ENCODE measurements at regions not wholly inside any gene's neighbourhood (a gene's known extent, or its start where the extent isn't known, plus 50 kb on each side); places are given as distances from the start of the nearest gene placed in this dataset.
"Not testable (repeated sequence)": the region's sequence is repeated elsewhere in the genome, so short reads cannot be mapped to it uniquely, and the experiment has no call there.

- CTCF ChIA-PET = no interaction called here
- POLR2A ChIA-PET = no interaction called here
Measured at GRCh38 chr4:156128616-156129015, 174.9 kb upstream of the CTSO start.

- ChIA-PET POLR2A (no interaction called here), CTCF (no interaction called here)
Measured at GRCh38 chr4:156118507-156119220, 165.0 kb upstream of the CTSO start.

- CTCF ChIA-PET = no interaction called here
- POLR2A ChIA-PET = no interaction called here
Measured at GRCh38 chr4:156117743-156118142, 164.1 kb upstream of the CTSO start.

- ChIA-PET POLR2A (no interaction called here), CTCF (no interaction called here)
Measured at GRCh38 chr4:156116991-156117390, 163.3 kb upstream of the CTSO start.

DNA sequence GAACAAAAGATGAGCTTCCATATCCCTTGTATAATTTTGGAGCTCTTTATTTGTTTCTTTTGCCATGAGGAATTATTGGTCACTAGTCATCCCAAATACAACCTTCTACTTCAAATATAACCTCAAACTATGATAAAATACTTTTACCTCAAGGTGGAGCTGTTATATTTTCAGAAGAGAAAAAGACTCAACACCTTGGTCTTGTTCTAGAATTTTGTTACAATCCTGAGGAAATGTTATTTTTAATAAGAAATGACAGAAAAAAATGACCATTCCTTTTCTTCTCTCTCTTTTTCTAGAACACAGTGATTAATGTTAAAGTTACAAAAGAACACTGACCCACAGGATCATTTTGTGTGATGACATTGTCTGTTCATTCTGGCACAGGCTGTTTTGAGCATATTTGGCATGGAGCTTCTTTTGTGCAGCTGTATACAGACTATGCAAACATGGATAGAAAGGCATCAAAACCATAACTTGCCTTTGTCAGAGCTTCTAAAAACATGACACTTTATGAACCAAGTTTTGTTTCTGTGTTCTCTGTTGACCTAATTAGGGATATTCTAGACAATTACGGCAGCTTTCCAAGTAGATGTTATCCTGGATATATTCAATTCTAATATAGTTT is 159.6 kb upstream of the CTSO start:
- ChIA-PET CTCF (no interaction called here), POLR2A (no interaction called here)

- CTCF ChIA-PET = no interaction called here
Measured at GRCh38 chr4:156111686-156112085, 158.0 kb upstream of the CTSO start.

DNA sequence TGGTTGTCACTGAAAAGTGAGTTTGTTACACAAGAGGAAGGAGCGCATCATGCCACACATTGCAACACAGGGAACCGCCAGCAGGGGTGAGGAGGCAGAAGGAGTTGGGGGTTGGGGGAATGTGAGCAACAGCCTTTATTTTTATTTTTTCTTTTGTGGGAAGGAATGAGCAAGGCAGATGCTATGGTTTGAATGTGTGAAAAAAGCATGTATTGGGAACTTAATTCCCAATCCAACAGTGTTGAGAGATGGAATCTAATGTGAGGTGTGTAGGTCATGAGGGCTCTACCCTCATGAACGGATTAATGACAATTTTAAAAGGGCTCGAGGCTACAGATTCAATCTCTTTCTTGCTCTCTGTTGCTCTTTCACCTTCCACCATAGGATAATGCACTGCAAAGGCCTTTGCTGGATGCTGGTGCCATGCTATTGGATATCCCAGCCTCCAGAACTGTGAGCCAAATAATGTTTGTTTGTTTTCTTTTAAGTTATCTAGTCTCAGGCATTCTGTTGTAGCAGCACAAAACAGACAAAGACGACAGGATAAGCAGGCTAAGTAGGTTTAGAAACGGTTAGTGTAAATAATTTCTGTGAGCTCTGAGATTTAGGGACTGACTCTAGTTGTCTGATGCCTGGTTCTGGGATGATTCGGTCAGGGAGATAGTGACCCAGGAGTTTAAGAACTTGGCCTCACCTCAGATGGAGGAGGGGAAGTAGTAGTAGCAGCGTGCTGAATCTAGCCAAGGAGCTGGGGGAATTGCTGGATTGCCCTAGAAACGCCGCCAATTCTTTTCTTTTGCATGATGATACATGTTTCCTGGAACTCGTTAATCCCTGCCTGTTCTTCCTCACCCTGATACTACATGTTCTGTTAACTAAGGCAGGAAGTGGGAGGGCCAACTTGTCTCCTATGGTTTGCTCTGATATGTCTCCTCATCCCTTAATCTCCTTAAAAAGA is 156.6 kb upstream of the CTSO start:
- POLR2A ChIA-PET = no interaction called here
- CTCF ChIA-PET = no interaction called here

More at GRCh38 chr4:156111686-156112085, 158.0 kb upstream of the CTSO start:
- POLR2A ChIA-PET = no interaction called here

DNA sequence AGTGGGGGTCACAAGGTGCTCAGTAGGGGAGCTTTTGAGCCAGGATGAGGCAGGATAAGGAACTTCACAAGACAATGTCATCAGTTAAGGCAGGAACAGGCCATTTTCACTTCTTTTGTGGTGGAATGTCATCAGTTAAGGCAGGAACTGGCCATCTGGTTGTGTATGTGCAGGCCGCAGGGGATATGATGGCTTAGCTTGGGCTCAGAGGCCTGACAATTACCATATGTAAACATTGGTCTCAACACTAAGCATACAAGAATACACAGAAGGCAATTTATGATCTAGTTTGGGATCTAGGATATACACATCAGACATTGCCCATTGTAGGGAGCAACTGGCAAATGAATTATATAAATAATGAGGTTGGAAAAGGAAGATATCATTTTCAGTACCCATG is 155.4 kb upstream of the CTSO start:
- CTCF ChIA-PET, POLR2A ChIA-PET: not testable (repeated sequence)

DNA sequence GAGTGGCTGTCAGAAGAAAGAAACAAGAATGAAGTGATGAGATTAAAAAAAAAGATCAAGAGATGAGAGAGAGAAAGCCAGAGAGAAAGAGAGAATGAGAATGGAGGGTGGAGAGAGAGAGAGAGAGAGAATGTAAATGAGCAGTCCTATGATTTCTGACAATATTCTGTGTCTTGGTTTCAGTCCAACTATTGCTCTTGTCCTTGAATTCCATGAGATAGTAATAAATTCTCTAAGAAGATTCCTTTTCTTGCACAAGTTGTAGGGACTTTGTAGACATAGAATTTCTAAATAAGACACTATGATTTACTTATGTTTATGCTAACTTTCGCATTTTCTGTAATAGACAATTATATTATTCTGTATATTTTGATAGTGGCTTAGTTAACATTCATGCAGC is 149.6 kb upstream of the CTSO start:
- POLR2A ChIA-PET = no interaction called here
- CTCF ChIA-PET = no interaction called here

- POLR2A ChIA-PET = no interaction called here
- CTCF ChIA-PET = no interaction called here
Measured at GRCh38 chr4:156102411-156102810, 148.7 kb upstream of the CTSO start.

GRCh38 chr4:156101571-156101970 is 147.9 kb upstream of the CTSO start:
- ChIA-PET CTCF (no interaction called here), POLR2A (no interaction called here)

DNA sequence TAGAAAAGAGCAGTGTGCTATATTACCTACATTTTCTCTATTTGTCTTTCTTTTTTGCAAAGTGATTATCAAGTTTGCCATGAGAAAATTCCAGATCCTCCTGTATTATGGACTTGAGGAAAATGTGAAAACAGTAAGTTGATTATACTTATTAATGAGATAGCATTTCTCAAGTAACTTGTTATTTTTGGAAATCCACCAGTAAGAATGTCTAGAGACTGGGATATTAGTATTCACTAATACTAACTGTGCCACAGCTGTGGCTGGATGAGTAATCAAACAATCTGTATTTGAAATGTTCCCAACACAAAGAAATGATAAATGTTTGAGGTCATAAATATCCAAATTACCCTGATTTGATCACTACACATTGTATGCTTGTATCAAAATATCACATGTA is 147.0 kb upstream of the CTSO start:
- POLR2A ChIA-PET = no interaction called here
- CTCF ChIA-PET = no interaction called here

DNA sequence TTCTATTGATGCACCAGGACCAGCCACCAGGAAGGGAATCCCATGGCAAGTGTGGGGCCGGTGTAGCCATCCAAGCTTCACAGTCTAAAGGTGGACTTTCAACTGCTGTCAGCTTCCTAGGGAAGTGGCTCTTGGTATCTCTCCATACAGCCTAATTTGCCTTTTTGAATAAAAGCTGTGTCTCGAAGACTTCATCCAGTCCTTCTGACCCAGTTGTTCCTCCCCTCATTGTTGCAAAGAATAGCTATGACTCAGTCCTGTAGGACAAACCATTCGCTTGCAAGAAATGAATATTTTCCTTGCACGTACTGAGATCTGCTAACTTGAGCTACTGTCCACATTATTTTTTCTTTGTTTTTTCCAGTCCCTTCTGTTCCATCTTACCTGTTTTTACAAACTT is 145.1 kb upstream of the CTSO start:
- POLR2A ChIA-PET = no interaction called here
- CTCF ChIA-PET = no interaction called here

DNA sequence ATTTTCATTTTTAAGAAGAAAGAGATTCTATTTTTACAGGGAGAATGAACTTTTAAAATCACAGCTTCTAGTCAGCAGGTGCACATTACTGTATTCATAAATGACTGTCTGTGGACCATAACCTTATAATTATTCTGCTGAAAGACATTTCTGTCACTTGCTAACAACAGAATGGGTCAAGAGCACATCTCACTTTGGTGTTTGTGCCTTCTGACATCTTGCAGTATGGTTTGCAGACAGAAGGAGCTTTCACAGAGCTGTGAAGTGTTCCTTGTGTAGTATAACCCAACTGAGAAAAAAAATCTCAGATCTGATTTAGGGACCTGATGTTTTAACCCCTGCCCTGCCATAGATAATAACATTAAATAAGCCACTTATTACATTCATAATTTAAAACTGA is 131.4 kb upstream of the CTSO start:
- ChIA-PET POLR2A (no interaction called here), CTCF (no interaction called here)

GRCh38 chr4:156084373-156084772 is 130.7 kb upstream of the CTSO start:
- ChIA-PET CTCF (no interaction called here), POLR2A (no interaction called here)

- POLR2A ChIA-PET = no interaction called here
- CTCF ChIA-PET = no interaction called here
Measured at GRCh38 chr4:156073976-156074375, 120.3 kb upstream of the CTSO start.

GRCh38 chr4:156060661-156061060 is 107.0 kb upstream of the CTSO start:
- POLR2A ChIA-PET = no interaction called here

DNA sequence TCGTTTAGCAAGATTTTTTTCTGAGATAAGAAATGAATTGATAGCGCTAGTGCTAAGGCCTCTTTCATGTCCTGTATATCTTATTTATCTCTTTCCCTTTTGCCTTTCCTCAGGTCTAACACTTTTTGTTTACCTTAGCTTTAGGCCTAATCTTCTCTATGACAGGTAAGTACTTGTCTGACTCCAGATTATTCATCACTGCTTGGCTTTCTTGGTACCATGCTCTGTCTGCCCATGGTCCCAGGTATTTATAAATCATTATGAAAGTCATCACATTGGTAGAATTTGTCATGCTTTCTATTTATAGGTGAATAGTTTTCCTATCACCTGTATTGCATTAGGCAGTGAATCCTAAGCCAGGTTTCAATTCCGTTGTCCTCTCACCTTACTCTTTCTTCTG is 99.5 kb upstream of the CTSO start:
- CTCF ChIA-PET = no interaction called here
- POLR2A ChIA-PET = no interaction called here

More at GRCh38 chr4:156060661-156061060, 107.0 kb upstream of the CTSO start:
- CTCF ChIA-PET = no interaction called here

DNA sequence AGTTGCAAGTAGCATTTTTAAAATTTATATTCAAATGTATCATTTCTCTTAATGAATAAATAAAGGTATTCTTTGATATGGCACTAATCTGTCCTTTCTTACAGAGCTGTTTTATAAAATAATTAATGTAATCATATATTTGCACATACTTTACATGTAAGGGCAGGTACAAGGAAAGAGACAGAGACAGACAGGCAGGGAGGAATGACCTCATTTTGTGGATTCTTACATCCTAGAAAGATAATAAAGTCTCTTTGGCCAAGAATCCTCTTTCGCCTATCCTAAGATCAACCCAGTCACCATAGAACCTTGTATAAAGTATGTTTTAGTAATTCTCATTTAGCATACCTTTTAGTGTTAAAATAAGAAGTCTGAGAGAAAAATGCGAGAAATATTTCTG is 98.5 kb upstream of the CTSO start:
- CTCF ChIA-PET = no interaction called here
- POLR2A ChIA-PET = no interaction called here

DNA sequence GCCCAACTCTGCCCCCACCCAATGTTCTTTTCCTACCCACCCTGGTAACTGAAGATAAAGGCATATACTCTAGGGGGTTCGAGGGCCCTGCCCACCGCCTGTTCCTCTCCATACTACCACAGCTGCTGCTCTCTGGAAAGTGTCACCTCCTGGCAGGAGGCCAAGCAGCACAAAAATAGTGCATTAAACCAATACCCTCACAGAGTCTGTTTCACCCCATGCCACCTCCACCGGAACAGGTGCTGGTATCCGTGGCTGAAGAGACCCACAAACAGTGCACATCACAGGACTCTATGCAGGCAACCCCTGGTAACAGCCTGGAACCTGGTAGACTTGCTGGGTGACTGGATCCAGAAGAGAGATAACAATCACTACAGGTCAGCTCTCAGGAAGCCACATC is 85.1 kb upstream of the CTSO start:
- ChIA-PET POLR2A (no interaction called here), CTCF (no interaction called here)

DNA sequence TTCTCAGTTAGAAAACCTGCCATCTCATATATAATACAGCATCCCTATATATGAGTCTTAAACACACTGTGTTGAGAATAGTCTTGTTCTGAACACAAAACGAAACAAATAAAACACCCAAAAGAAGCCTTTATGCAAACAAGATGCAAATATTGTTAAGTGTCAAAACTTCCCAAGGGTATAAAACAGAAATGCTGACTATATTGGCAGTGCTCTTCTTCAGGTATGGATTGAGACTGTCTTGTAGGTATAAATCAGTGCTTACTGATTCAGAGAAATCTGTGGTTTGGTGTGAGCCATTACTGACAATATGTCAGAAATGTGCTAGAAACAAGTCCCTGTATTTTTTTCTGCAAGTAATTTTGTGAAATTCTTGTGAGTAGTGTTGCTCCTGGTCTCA is 82.8 kb upstream of the CTSO start:
- POLR2A ChIA-PET = no interaction called here
- CTCF ChIA-PET = no interaction called here
